SK-N-SH treated with all-trans-retinoic acid at 6 μM for 48 hours (cell line): ENCODE measurements at regions not wholly inside any gene's neighbourhood (a gene's known extent, or its start where the extent isn't known, plus 50 kb on each side); places are given as distances from the start of the nearest gene placed in this dataset.

Source experiments
- ARNTL ChIP-seq: fragments of 450-650 bp; formaldehyde crosslinking; IDR thresholded peaks from 2 replicates; pipeline ENCODE4 v1.5.0; 2020; ENCODE audit warnings: low read depth, mild to moderate bottlenecking, moderate library complexity, borderline replicate concordance
- ESRRG ChIP-seq: fragments of 250-450 bp; sonication (Bioruptor Pico); IDR thresholded peaks from 2 replicates; pipeline ENCODE4 v1.6.1; 2021; ENCODE audit warnings: mild to moderate bottlenecking
- TCF4 ChIP-seq: fragments of 250-450 bp; sonication (Bioruptor Pico); IDR thresholded peaks from 2 replicates; pipeline ENCODE4 v1.8.0; 2021; ENCODE audit warnings: mild to moderate bottlenecking, moderate library complexity, borderline replicate concordance
- TSHZ2 ChIP-seq: fragments of 250-450 bp; sonication (Bioruptor Pico); IDR thresholded peaks from 2 replicates; pipeline ENCODE4 v1.5.0; 2020; ENCODE audit warnings: mild to moderate bottlenecking, moderate library complexity
- ZFP3 ChIP-seq: fragments of 250-450 bp; sonication (Bioruptor Pico); IDR thresholded peaks from 2 replicates; pipeline ENCODE4 v1.5.0; 2020; ENCODE audit warnings: mild to moderate bottlenecking, moderate library complexity
- TF ChIP-seq, protein P1 (sequence below): fragments of 250-450 bp; sonication (Bioruptor Pico); IDR thresholded peaks from 2 replicates; pipeline ENCODE4 v1.8.0; 2020; ENCODE audit warnings: mild to moderate bottlenecking, moderate library complexity, borderline replicate concordance
- TF ChIP-seq, protein P2 (sequence below): fragments of 250-450 bp; sonication (Bioruptor Pico); IDR thresholded peaks from 2 replicates; pipeline ENCODE4 v1.8.0; 2021; ENCODE audit warnings: low read depth, mild to moderate bottlenecking, moderate library complexity, borderline replicate concordance

DNA sequence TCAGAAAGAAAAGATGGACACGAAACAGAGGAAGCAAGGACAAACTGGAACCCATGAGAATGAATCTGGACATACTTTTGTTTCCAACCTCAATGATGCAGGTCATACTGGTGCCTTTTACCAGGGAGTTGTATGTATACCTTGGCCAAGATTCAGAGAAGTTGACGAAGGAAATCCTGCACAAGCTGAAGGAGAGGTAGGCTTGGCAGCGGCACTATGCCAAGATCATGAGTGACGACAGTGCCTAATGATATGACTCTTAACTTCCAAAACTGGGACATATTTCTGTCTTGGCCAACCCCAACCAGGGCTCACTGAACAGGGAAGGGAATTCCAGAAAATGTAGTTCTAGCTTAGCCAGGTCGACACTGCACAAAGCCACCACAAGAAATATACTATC is 149.2 kb upstream of the SLCO3A1 start:
- TF ChIP-seq, protein P1, sequence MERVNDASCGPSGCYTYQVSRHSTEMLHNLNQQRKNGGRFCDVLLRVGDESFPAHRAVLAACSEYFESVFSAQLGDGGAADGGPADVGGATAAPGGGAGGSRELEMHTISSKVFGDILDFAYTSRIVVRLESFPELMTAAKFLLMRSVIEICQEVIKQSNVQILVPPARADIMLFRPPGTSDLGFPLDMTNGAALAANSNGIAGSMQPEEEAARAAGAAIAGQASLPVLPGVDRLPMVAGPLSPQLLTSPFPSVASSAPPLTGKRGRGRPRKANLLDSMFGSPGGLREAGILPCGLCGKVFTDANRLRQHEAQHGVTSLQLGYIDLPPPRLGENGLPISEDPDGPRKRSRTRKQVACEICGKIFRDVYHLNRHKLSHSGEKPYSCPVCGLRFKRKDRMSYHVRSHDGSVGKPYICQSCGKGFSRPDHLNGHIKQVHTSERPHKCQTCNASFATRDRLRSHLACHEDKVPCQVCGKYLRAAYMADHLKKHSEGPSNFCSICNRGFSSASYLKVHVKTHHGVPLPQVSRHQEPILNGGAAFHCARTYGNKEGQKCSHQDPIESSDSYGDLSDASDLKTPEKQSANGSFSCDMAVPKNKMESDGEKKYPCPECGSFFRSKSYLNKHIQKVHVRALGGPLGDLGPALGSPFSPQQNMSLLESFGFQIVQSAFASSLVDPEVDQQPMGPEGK, result no peak
- TF ChIP-seq TSHZ2 (CRISPR knock-in tag) (no peak), ESRRG (CRISPR knock-in tag) (no peak), TCF4 (CRISPR knock-in tag) (no peak), ARNTL (CRISPR knock-in tag) (no peak), ZFP3 (no peak)
- TF ChIP-seq, protein P2, sequence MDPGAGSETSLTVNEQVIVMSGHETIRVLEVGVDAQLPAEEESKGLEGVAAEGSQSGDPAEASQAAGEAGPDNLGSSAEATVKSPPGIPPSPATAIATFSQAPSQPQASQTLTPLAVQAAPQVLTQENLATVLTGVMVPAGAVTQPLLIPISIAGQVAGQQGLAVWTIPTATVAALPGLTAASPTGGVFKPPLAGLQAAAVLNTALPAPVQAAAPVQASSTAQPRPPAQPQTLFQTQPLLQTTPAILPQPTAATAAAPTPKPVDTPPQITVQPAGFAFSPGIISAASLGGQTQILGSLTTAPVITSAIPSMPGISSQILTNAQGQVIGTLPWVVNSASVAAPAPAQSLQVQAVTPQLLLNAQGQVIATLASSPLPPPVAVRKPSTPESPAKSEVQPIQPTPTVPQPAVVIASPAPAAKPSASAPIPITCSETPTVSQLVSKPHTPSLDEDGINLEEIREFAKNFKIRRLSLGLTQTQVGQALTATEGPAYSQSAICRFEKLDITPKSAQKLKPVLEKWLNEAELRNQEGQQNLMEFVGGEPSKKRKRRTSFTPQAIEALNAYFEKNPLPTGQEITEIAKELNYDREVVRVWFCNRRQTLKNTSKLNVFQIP, result no peak
